ENCODE measurements at regions not wholly inside any gene's neighbourhood (a gene's known extent, or its start where the extent isn't known, plus 50 kb on each side); places are given as distances from the start of the nearest gene placed in this dataset.

- Mint-ChIP-seq H3K27me3 (ENCODE audit: insufficient read depth) (peaks cover 3% of the 10 kb centered on the region; the same call in 1 of the 2 replicates), H3K36me3 (ENCODE audit: low read depth) (peaks cover 5% of the 10 kb centered on the region; the same call in 1 of the 2 replicates), H3K27ac (no peak overlapping the region), H3K4me1 (ENCODE audit: low read depth) (no peaks in the 10 kb centered on the region), H3K4me3 (no peak overlapping the region), H3K9me3 (peaks cover 27% of the 10 kb centered on the region)
- no peak for DNase-seq
- no peak for TF ChIP-seq CTCF (IDR thresholded peaks at IDR 0.05)
Measured at GRCh38 chr2:239693330-239693729, 292.5 kb upstream of the HDAC4 start.

GRCh38 chr2:239692919-239693318, 292.1 kb upstream of the HDAC4 start:
- Mint-ChIP-seq H3K4me1 (ENCODE audit: low read depth) (no peaks in the 10 kb centered on the region), H3K36me3 (ENCODE audit: low read depth) (peaks cover 5% of the 10 kb centered on the region; the same call in 1 of the 2 replicates), H3K27me3 (ENCODE audit: insufficient read depth) (peaks cover 3% of the 10 kb centered on the region; the same call in 1 of the 2 replicates), H3K9me3 (peaks cover 29% of the 10 kb centered on the region), H3K27ac (no peak overlapping the region), H3K4me3 (no peak overlapping the region)
- no peak for TF ChIP-seq CTCF (IDR thresholded peaks at IDR 0.05)
- no peak for DNase-seq

- Mint-ChIP-seq H3K4me1 (ENCODE audit: low read depth) (no peaks in the 10 kb centered on the region), H3K27ac (no peak overlapping the region), H3K27me3 (ENCODE audit: insufficient read depth) (peaks cover 3% of the 10 kb centered on the region; the same call in 1 of the 2 replicates), H3K9me3 (peaks cover 34% of the 10 kb centered on the region), H3K4me3 (no peak overlapping the region), H3K36me3 (ENCODE audit: low read depth) (peaks cover 5% of the 10 kb centered on the region; the same call in 1 of the 2 replicates)
- no peak for TF ChIP-seq CTCF (IDR thresholded peaks at IDR 0.05)
- no peak for DNase-seq
Measured at GRCh38 chr2:239692362-239692851, 291.6 kb upstream of the HDAC4 start.

GRCh38 chr2:239691720-239692119, 290.9 kb upstream of the HDAC4 start:
- no peak for DNase-seq
- Mint-ChIP-seq H3K36me3 (ENCODE audit: low read depth) (peaks cover 5% of the 10 kb centered on the region; the same call in 1 of the 2 replicates), H3K9me3 (peaks cover 30% of the 10 kb centered on the region), H3K4me3 (no peak overlapping the region), H3K4me1 (ENCODE audit: low read depth) (no peaks in the 10 kb centered on the region), H3K27me3 (ENCODE audit: insufficient read depth) (0 out of 2 replicates have a peak, but pooled peaks cover 1% of the 10 kb centered on the region), H3K27ac (no peak overlapping the region)
- no peak for TF ChIP-seq CTCF (IDR thresholded peaks at IDR 0.05)

- Mint-ChIP-seq H3K4me3 (no peak overlapping the region), H3K27ac (no peak overlapping the region), H3K36me3 (ENCODE audit: low read depth) (peaks cover 5% of the 10 kb centered on the region; the same call in 1 of the 2 replicates), H3K27me3 (ENCODE audit: insufficient read depth) (0 out of 2 replicates have a peak, but pooled peaks cover 1% of the 10 kb centered on the region), H3K9me3 (peaks cover 22% of the 10 kb centered on the region), H3K4me1 (ENCODE audit: low read depth) (no peaks in the 10 kb centered on the region)
- DNase-seq, result no peak
- TF ChIP-seq CTCF (IDR thresholded peaks at IDR 0.05), result no peak
Measured at GRCh38 chr2:239690651-239691631, 290.1 kb upstream of the HDAC4 start.

Measured in HFFc6 (cell line).